ENCODE measurements at regions not wholly inside any gene's neighbourhood (a gene's known extent, or its start where the extent isn't known, plus 50 kb on each side); places are given as distances from the start of the nearest gene placed in this dataset.
A peak's percentile ranks its signal among the peaks of the same experiment; 100 is the strongest.

GRCh38 chr10:31081937-31082840 is 50.5 kb upstream of the ZNF438 start:
- DNase-seq (ENCODE audit: insufficient read length, low spot score) (no peak), FAIRE-seq (no peak)

GRCh38 chr10:31083765-31084184 is 52.1 kb upstream of the ZNF438 start:
- DNase-seq (ENCODE audit: insufficient read length, low spot score) (peak; percentile 68), FAIRE-seq (peak; percentile 68)

GRCh38 chr10:31087011-31087410 is 55.3 kb upstream of the ZNF438 start:
- no peak for FAIRE-seq
- DNase-seq (ENCODE audit: insufficient read length, low spot score): no peak

- DNase-seq (ENCODE audit: insufficient read length, low spot score) (no peak), FAIRE-seq (no peak)
Measured at GRCh38 chr10:31087851-31088250, 56.2 kb upstream of the ZNF438 start.

- no peak for DNase-seq (ENCODE audit: insufficient read length, low spot score)
- peak; percentile 38 for FAIRE-seq
Measured at GRCh38 chr10:31090894-31091607, 59.4 kb upstream of the ZNF438 start.

GRCh38 chr10:31095677-31096560 is 64.3 kb upstream of the ZNF438 start:
- FAIRE-seq: no peak

GRCh38 chr10:31098046-31098445 is 66.4 kb upstream of the ZNF438 start:
- DNase-seq (ENCODE audit: insufficient read length, low spot score): no peak
- FAIRE-seq: no peak

More at GRCh38 chr10:31095677-31096560, 64.3 kb upstream of the ZNF438 start:
- DNase-seq (ENCODE audit: insufficient read length, low spot score): no peak

- no peak for FAIRE-seq
- no peak for DNase-seq (ENCODE audit: insufficient read length, low spot score)
Measured at GRCh38 chr10:31099094-31099493, 67.4 kb upstream of the ZNF438 start.

- no peak for FAIRE-seq
- no peak for DNase-seq (ENCODE audit: insufficient read length, low spot score)
Measured at GRCh38 chr10:31099664-31100063, 68.0 kb upstream of the ZNF438 start.

- FAIRE-seq (no peak), DNase-seq (ENCODE audit: insufficient read length, low spot score) (no peak)
Measured at GRCh38 chr10:31100115-31100601, 68.5 kb upstream of the ZNF438 start.

GRCh38 chr10:31100662-31101061 is 69.0 kb upstream of the ZNF438 start:
- FAIRE-seq: no peak
- DNase-seq (ENCODE audit: insufficient read length, low spot score): no peak

GRCh38 chr10:31101123-31101522 is 69.5 kb upstream of the ZNF438 start:
- DNase-seq (ENCODE audit: insufficient read length, low spot score): peak; percentile 21
- no peak for FAIRE-seq

GRCh38 chr10:31102421-31102820 is 70.8 kb upstream of the ZNF438 start:
- FAIRE-seq (no peak), DNase-seq (ENCODE audit: insufficient read length, low spot score) (no peak)

- no peak for FAIRE-seq
Measured at GRCh38 chr10:31103112-31103511, 71.4 kb upstream of the ZNF438 start.

GRCh38 chr10:31112961-31113360 is 81.3 kb upstream of the ZNF438 start:
- no peak for FAIRE-seq
- DNase-seq (ENCODE audit: insufficient read length, low spot score): no peak

More at GRCh38 chr10:31103112-31103511, 71.4 kb upstream of the ZNF438 start:
- no peak for DNase-seq (ENCODE audit: insufficient read length, low spot score)

- DNase-seq (ENCODE audit: insufficient read length, low spot score): no peak
- no peak for FAIRE-seq
Measured at GRCh38 chr10:31116226-31116625, 84.6 kb upstream of the ZNF438 start.

GRCh38 chr10:31118556-31118955 is 86.9 kb upstream of the ZNF438 start:
- FAIRE-seq (no peak), DNase-seq (ENCODE audit: insufficient read length, low spot score) (no peak)

- FAIRE-seq: no peak
- no peak for DNase-seq (ENCODE audit: insufficient read length, low spot score)
Measured at GRCh38 chr10:31120392-31120791, 88.7 kb upstream of the ZNF438 start.

- no peak for FAIRE-seq
- no peak for DNase-seq (ENCODE audit: insufficient read length, low spot score)
Measured at GRCh38 chr10:31120961-31121685, 89.5 kb upstream of the ZNF438 start.

Data from HTR-8/SVneo (cell line).